GM18502 (cell line): ENCODE measurements at regions not wholly inside any gene's neighbourhood (a gene's known extent, or its start where the extent isn't known, plus 50 kb on each side); places are given as distances from the start of the nearest gene placed in this dataset.
"Not testable (repeated sequence)": the region's sequence is repeated elsewhere in the genome, so short reads cannot be mapped to it uniquely, and the experiment has no call there.

ENCODE experiments used
- ATAC-seq: cut with Tn5 transposase; IDR thresholded peaks from one replicate; pipeline ENCODE4 v1.9.1; 2021; ENCODE audit warnings: mild to moderate bottlenecking; ENCODE audit not compliant: unreplicated experiment, poor library complexity

DNA sequence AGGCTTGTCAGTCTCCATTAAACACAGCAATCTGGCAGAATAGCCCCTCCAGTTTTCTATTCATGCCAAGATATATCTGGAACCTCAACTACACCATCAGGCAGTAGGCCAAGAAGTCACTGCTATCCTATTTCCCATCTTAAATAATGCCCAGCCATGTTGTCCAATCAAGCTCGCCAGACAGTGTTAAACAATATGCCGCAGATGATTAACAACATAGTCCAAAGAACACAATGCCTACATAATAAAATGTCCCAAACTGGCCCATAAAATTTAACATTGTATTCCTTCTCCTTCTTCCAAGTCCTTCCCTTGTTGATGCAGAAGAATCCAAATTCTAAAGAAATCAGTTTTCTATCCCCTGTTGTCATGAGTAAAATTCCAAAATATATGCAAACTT lies 427.4 kb upstream of the PPP2R3A start:
- no peak for ATAC-seq

DNA sequence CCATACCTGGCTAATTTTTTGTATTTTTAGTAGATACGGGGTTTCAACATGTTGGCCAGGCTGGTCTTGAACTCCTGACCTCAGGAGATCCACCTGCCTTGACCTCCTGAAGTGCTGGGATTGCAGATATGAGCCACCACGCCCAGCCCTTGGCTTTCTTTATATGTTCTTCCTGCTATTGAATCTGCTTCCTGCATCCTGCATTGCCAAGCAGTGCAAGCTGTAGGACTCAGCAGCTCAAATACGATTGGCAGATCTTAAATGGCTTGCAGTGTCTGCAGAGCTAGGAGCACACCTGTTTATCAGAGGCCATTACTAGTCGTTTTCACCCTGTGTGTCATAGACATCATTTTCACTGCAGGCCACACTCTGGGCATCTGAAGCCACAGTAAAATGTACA lies 426.2 kb upstream of the PPP2R3A start:
- no peak for ATAC-seq

DNA sequence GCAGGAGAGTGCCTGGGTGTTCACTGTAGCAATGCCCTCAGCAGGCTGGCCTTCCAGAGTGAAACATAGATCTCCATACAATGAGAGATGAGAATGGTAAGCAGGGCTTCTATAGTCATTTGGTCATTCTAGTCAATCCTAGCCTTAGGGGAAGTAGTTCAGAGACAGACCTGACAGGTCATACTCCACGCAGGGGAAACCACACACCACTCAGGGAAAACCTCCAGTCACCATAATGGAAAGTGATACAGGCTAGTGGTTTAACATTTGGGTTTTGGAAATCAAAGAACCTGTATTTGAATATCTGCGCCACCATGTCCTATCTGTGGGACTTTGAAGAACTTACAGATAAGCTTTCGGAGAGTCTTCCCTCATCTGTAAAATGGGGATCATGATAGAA lies 425.7 kb upstream of the PPP2R3A start:
- no peak for ATAC-seq

DNA sequence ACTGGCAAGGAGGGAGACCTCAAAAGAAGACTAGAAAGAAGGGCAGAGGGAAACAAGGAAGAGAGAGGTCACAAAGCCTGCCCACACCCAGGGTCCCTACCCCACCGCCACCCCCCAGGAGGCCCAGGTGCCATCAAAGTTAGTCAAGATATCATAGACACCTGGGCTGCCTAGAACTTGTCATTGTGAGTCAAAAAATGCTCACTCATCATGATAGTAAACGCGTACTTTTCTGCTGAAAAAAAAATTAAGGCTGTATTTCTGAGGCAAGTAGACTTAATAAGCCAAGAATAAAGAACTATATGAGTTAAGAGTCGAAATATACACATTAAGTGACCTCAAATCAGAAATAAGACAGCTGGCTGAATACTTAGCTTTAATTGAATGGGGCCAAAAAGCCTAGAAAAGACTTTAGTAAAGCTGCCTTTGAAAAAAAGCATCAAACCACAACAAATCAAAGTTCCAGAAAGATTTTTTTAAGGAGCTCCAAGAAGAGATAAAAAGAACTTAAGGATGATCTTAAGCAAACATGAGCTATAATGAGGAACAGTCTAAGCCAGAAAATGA lies 415.5 kb upstream of the PPP2R3A start:
- no peak for ATAC-seq

DNA sequence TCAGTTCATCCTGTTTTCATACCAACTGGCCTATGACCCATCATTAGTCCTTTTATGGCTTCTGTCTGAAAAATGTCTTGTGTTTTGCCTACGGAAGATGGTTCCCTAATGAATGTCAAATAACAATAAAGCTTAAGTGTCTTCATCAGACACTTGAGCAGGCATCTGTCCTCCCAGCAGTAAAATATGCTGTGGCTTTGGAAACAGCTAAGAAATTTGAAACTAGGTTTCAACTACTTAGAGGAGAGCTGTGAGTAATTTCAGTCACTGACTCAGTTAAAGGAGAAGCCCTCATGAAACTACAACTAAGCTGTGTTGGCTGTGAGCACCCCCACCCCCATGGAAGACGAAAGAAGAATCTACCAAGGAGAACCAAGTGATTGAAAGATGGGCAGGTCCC lies 409.4 kb upstream of the PPP2R3A start:
- ATAC-seq = no peak

DNA sequence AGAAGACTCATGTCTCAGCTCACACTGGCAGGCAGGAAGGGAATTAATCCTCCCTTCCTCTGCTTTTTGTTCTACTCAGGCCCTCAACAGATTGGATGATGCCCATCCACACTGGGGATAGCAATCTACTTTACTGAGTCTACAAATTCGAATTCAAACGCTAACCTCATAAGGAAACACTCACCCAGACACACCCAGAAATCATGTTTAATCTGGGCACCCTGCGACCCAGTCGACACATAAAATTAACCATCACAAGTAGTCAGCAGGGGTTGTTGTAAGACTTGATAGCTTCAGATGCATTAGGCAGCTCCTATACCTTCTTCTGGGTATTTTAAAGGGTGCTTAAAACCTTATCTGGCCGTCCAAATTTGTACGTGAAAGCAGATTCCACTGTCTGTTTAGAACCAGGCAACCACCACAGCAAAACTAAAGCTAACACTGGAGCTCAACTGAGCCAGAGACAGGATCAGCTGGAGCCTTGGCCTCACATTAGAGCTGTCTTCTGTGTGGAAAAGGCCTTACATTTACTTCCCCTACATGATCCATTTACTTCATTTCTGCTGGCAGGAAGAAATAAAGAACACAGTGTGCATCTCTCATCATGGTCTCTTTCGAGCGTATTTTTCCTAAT lies 407.3 kb upstream of the PPP2R3A start:
- no peak for ATAC-seq

DNA sequence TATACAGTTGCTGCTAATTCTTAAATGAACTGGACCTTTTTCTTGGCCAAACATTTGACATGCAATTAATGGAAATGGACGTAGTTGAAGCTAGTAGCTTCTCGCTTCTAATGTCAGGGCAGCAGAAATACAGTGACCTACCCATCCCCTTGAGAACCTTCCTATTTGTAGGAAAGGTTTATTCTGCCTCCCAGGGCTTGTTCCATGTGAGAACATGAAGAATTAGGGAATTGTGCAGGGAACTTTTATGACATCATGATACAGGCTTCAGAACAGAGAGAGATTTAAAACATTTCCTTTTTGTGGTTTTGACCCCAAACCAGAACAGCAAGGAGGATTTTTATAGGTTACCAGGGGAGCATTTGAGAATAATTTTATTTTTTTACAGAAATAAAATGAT lies 406.6 kb upstream of the PPP2R3A start:
- no peak for ATAC-seq

DNA sequence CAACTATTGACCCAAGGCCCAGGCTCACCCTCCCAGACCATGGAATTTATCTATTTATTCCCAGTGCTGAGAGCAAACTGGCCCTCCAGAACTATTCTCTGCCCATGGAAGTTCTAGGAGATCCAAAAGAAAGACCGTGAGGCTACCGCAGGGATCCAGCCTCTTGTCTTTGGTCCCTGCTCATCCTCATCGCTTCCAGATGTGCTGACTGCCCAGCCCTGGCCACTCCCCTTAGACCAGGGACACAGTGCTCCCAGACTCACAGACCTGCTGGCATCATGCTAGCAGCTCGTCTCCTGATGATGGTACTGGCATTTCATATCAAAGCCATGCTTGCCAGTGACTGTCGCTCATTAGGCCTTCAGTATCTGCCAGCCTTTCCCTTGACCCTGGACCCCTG lies 405.7 kb upstream of the PPP2R3A start:
- ATAC-seq = no peak

DNA sequence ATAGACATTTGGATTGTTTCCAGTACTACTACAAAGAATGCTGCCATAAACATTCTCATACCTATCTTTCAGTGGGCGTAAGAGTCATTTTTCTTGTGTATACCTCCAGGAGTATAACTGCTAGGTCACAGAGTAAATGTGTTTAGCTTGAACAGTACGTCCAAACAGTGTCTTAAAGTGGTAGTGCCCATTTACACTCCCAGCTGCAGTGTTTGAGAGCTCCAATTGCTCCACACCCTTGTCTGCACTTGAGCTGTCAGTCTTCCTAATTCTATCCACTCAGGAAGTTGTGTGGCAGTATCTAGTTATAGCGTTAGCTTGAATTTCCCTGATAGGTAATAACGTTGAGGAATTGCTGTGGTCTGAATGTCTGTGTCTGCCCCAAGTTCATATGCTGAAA lies 404.7 kb upstream of the PPP2R3A start:
- no peak for ATAC-seq

DNA sequence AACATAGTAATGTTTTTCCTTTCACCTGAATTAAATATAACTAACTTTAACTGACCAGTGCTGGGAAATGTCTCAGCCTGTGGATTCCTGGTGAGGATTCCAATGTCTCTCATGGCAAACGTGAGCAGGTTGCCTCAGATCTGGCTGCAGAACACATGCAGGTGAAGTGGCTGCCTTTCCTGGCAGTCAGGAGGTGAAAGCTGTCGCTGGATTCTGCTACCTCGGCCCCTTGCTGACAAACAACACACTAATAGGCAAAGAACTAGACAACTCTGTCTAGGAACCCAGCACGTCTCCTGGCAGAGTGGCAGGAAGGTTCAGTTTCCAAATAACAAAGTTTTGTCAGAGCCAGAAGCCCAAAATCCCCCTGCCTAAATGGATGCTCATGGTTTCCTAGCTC lies 400.8 kb upstream of the PPP2R3A start:
- ATAC-seq = no peak

DNA sequence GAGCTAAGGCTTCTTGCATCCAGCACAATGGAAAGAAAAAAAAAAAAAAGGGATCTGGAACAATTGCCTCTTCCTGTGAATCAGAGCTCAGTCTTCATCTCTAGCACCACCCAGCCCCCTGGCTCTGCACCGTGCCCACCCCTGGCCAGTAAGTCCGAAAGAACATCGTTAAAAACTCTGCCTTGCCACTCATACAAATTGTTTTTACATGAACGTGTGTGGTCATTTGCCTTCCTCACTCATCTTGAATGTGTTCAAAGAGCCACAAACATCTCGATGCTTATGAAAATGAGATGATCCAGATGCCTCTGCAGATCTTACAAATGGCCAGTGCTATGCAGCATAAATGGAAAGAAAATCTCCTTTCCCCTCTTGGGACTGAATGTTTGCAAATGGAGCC lies 400.0 kb upstream of the PPP2R3A start:
- no peak for ATAC-seq

DNA sequence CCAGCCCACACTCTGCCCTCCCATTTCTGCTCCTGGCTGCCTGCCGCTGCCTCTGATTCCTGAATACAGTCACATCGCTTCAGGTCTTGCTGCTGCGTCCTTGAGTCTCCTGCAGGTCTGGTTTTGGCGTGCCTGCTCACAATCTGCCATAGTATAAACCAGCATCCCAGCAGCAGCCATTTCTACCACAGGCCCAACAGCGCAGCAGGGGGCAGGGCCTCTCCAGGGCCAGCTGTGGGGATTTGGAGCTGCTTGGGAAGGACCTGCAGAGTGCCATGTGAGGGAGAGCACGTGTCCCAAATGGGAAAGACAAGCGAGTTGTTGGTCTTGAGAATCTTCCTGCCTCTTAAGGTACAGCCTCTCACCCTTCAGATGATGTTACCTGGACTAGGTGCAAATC lies 398.3 kb upstream of the PPP2R3A start:
- ATAC-seq = no peak

DNA sequence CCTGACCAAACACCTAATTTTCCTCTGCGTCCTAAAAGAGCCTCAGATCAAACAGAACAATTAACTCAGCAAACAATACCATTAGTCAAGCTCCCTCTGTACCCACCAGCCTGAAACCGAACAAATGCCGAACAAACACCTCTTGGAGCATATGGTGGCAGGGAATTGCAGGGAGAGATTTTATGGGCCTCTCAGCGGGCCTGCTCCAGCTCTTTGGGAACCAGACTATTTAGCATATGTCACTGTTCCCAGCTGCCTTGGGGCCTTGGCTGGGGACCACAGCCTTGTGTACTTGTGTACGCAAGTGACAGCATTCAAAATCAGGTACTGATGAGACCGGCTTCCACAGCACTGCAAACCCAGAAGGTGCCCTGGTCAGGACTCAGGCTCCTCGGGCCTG lies 388.8 kb upstream of the PPP2R3A start:
- no peak for ATAC-seq

DNA sequence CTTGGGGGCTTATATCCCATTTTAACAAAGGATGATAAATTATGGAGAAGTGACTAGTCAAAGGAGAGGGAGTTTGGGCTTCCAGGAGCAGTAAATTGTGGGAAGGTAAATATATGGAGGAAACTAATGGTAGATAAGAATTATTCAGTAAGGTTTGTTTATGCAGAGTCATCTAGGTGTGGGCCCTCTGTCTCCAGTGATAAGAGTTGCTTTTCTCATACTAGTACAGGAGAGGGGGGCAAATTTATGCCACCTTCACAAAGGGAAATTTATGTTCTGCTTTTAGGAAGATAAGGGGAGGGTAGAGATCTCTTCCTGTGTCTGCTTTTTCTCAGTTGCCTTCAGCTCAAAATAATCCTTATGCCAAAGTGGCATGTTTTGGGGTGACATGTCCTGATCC lies 383.7 kb upstream of the PPP2R3A start:
- no peak for ATAC-seq

DNA sequence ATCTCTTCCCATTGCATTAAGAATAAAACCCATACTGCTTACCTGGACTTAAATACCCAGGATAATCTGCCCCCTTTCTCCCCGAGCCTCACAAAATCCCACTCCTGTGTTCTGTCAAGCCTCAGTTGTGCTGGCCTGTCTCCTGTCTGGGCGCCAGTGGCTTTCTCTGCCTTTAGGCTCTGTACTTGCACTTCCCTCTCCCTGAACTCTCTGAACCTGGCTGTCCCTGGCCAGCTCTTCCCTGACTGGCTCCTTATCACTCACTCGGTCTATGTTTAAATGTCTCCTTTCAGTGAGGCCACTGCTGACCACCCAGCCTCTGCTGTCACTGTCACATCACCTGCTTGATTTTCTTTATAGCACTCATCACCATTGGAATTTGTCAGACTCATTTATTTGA lies 382.7 kb upstream of the PPP2R3A start:
- ATAC-seq = no peak

DNA sequence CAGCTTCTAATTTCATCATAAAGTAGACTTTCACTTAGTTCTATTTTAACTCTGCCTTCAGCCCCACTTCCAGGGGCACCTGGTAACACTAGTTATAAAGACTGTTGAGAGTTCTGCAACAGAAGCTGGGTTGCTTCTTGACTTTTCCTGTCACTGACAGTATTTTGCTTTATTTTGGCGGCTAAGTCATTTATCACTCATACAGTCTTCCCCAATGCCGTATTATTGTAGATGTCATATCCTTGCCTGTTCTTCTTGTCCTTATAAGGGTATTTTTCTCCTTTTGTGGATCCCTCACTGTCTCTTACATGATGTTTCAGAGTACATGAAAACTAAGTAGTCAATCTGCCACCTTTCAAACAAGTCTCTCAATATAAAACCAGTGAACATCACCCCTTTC lies 369.0 kb upstream of the PPP2R3A start:
- ATAC-seq = no peak

DNA sequence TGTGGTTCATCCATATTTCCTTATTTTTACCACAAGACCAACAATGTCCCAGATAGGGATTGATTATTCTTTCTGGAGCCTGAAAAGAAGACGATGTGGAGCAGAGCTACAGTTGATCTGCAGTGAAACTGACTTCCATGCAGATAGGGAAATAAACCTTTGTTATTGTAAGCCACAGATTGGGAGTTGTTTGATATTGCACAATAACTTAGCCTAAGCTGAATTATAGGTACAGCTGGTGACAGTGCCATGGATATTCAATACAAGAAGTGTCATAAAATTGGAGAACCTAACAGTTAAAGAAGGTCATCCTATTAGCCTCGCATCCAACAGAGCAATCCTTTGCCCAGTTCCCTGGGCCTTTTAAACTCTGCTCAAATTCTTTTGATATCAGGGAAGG lies 367.7 kb upstream of the PPP2R3A start:
- no peak for ATAC-seq

DNA sequence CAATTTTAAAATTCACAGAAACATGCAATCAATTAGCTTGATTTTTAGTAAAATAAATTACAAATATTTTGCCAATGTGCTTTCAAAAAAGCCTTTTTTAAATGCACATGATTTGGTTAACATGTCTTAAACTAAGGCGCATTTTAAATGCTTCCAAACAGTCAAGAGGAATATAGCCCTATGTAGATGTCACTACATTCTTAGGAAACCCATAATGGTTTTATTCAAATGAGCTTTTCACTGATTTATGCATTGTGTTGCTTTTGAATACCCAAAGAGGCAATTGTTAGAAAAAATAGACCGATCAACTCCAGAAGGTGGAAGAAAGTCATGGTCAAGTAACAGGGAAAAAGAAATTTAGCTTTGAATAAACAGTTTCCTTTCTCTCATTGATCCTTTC lies 366.9 kb upstream of the PPP2R3A start:
- ATAC-seq = no peak

DNA sequence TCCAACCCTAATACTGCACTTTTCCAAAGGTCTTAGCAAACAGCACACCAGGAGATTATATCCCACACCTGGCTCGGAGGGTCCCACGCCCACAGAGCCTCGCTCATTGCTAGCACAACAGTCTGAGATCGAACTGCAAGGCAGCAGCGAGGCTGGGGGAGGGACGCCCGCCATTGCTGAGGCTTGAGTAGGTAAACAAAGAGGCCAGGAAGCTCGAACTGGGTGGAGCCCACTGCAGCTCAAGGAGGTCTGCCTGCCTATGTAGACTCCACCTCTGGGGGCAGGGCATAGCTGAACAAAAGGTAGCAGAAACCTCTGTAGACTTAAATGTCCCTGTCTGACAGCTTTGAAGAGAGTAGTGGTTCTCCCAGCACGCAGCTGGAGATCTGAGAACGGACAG lies 361.0 kb upstream of the PPP2R3A start:
- not testable (repeated sequence) for ATAC-seq

DNA sequence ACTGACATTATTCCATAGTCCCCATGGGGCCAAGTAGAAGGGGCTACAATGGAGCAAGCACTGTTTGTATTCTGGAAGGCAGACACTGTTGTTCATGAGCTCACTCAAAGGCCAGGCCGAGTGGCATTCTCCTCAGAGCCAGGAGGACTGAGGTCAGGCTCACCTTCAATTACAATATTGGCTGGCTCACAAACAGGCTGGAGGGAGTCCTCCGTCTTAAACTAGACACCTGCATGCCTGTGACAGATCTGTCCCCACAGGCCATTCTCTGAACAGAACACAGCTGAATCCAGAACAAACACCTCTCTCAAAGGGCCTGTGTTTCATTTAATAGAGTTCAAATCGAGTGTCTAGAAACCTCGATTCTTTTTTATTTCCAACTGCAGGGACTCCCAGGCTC lies 347.4 kb upstream of the PPP2R3A start:
- ATAC-seq = no peak

DNA sequence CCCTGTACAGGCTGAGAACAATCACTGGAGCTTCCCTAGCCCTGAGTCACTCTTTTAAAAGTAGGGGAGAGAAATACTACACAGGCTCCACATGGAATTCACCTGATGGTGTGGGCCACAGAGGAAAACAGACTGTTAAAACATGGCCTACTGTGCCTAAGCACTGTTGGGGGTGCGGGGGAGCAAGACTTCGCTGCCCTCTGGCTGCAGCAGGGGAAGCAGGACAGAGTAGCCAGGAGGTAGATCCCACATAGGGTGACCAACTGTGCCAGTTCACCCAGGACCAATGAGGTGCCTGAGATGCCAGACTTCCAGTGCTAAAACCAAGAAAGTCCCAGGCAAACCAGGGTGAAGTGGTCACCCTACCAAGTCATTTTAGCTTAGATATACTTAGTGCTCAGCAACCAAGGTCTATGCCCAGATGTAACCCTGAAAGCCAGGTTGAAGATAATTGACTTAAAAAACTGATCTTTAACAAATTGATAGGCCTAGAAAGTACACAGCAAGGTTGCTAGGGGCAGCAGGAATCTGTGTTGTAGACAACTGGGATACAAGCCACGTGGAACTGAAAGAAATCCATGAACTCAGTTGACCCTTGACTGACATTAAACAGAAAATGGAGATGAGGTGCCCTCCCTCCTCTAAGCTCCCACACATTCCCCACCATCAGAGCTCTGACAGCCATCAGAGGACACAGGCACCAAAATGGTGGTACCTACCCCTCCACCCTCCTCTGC lies 344.2 kb upstream of the PPP2R3A start:
- ATAC-seq = no peak

DNA sequence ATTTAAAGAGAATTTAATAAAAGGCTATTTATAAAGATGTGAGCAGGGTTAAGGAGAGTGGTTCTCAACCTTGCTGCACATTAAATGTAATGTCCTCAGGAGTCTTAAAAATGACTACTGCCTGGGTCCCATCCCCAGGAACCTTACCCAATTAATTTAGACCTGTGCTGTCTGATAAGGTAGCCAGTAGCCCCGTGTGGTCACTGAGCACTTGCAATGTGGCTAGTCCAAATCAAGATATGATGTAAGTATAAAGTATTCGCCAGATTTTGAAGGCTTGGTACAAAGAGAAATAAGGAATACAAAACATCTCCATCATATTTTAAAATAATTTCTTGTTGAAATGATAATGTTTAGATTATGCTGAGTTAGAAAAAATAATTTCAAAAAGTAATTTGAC lies 343.3 kb upstream of the PPP2R3A start:
- no peak for ATAC-seq
